Tibial nerve (tissue), 3 donors: ENCODE measurements at regions not wholly inside any gene's neighbourhood (a gene's known extent, or its start where the extent isn't known, plus 50 kb on each side); places are given as distances from the start of the nearest gene placed in this dataset.

Experiments used
- POLR2A ChIP-seq, 2 donors: fragments of 450-650 bp; IDR thresholded peaks; one replicate each; pipeline ENCODE4 v1.6.1; 2017; ENCODE audit warnings: antibody characterized with exemption in 2 of 2, mild to moderate bottlenecking in 2 of 2, moderate library complexity in 2 of 2
- TF ChIP-seq, protein P1 (sequence below), 5 experiments: fragments of 200-600 bp in 3 of 5; fragments of 450-650 bp in 2 of 5; sonication (generic) in 3 of 5; IDR thresholded peaks; one replicate each; pipeline ENCODE4 v1.5.1; 2016 to 2019; ENCODE audit warnings: antibody characterized with exemption in 5 of 5, mild to moderate bottlenecking in 3 of 5, moderate library complexity in 2 of 5

DNA sequence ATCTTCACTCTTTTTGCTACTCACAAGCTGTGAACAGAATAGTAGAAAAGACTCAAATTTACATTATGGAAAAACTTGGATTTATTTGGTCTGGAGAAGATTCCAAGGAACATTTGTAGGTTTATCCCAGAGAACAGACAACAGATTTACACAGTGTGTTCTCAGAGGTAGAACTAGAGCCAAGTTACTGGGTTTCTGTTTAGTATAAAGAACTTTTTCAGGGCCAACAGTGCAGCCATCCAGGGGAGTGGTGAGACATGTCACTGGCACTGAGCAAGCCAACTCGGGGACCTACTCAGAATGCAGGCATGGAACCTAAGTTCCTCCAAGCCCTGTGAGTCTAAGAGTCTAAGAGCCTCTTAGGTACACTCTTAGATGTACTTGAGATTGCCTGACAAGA, 142.6 kb downstream of the OMA1 start:
- TF ChIP-seq, protein P1, sequence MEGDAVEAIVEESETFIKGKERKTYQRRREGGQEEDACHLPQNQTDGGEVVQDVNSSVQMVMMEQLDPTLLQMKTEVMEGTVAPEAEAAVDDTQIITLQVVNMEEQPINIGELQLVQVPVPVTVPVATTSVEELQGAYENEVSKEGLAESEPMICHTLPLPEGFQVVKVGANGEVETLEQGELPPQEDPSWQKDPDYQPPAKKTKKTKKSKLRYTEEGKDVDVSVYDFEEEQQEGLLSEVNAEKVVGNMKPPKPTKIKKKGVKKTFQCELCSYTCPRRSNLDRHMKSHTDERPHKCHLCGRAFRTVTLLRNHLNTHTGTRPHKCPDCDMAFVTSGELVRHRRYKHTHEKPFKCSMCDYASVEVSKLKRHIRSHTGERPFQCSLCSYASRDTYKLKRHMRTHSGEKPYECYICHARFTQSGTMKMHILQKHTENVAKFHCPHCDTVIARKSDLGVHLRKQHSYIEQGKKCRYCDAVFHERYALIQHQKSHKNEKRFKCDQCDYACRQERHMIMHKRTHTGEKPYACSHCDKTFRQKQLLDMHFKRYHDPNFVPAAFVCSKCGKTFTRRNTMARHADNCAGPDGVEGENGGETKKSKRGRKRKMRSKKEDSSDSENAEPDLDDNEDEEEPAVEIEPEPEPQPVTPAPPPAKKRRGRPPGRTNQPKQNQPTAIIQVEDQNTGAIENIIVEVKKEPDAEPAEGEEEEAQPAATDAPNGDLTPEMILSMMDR (IDR thresholded peaks at IDR 0.05) = no peak
- no peak for TF ChIP-seq POLR2A (IDR thresholded peaks at IDR 0.05)
